GM23338 (cell line): ENCODE measurements at regions not wholly inside any gene's neighbourhood (a gene's known extent, or its start where the extent isn't known, plus 50 kb on each side); places are given as distances from the start of the nearest gene placed in this dataset.

Experiments used
- ATAC-seq: fragments of 200-7000 bp; cut with Tn5 transposase; 3 replicates; pipeline ENCODE4 v1.9.1; 2020
- DNase-seq: peaks from one replicate; pipeline ENCODE4 v3.0.0-alpha.2; 2015; ENCODE audit warnings: low spot score
- H2AFZ ChIP-seq: fragments of 200-600 bp; sonication (generic); 2 replicates; pipeline ENCODE4 v1.8.0; 2016; ENCODE audit warnings: antibody characterized with exemption, mild to moderate bottlenecking, moderate library complexity
- H3F3A ChIP-seq: fragments of 200-600 bp; sonication (generic); replicated peaks from 2 replicates; pipeline ENCODE4 v1.8.0; 2017; ENCODE audit warnings: antibody characterized with exemption, mixed run types, low read depth
- H3K27ac ChIP-seq: fragments of 200-600 bp; sonication (generic); 2 replicates; pipeline ENCODE4 v1.6.1; 2016; ENCODE audit warnings: low read depth
- H3K27me3 ChIP-seq: fragments of 200-600 bp; sonication (generic); 2 replicates; pipeline ENCODE4 v1.8.0; 2016; ENCODE audit warnings: mild to moderate bottlenecking, mixed run types, moderate library complexity; ENCODE audit not compliant: insufficient read depth
- H3K36me3 ChIP-seq: fragments of 200-600 bp; sonication (generic); 2 replicates; pipeline ENCODE4 v1.8.0; 2016; ENCODE audit warnings: mild to moderate bottlenecking; ENCODE audit not compliant: insufficient read depth
- H3K4me1 ChIP-seq: fragments of 200-600 bp; sonication (generic); 2 replicates; pipeline ENCODE4 v1.8.0; 2016; ENCODE audit warnings: mild to moderate bottlenecking, moderate library complexity; ENCODE audit not compliant: insufficient read depth
- H3K4me2 ChIP-seq: fragments of 200-600 bp; sonication (generic); 2 replicates; pipeline ENCODE4 v1.7.1; 2017; ENCODE audit warnings: mixed run types
- H3K4me3 ChIP-seq: fragments of 200-600 bp; sonication (generic); 2 replicates; pipeline ENCODE4 v1.6.1; 2016; ENCODE audit warnings: mixed run types
- H3K79me2 ChIP-seq: fragments of 200-600 bp; sonication (generic); replicated peaks from 2 replicates; pipeline ENCODE4 v1.8.0; 2017; ENCODE audit warnings: mild to moderate bottlenecking; ENCODE audit not compliant: insufficient read depth
- H3K9me2 ChIP-seq: fragments of 200-600 bp; sonication (generic); 2 replicates; pipeline ENCODE4 v1.8.0; 2017; ENCODE audit not compliant: insufficient read depth
- H4K20me1 ChIP-seq: fragments of 200-600 bp; sonication (generic); replicated peaks from 2 replicates; pipeline ENCODE4 v1.8.0; 2017; ENCODE audit warnings: mild to moderate bottlenecking; ENCODE audit not compliant: insufficient read depth
- H3K27ac Mint-ChIP-seq: 2 replicates; pipeline ENCODE4 v1.8.0; 2020; ENCODE audit warnings: inconsistent platforms, mild to moderate bottlenecking, moderate library complexity, mixed read lengths
- H3K27me3 Mint-ChIP-seq: 3 replicates; pipeline ENCODE4 v1.8.0; 2022; ENCODE audit warnings: low read depth, mild to moderate bottlenecking, moderate library complexity, mixed read lengths, inconsistent platforms; ENCODE audit not compliant: insufficient read depth, poor library complexity
- H3K36me3 Mint-ChIP-seq: 3 replicates; pipeline ENCODE4 v1.8.0; 2021; ENCODE audit warnings: low read depth, mild to moderate bottlenecking, inconsistent platforms, moderate library complexity, mixed read lengths
- H3K4me1 Mint-ChIP-seq: 3 replicates; pipeline ENCODE4 v1.8.0; 2020; ENCODE audit warnings: mild to moderate bottlenecking, inconsistent platforms, mixed read lengths
- H3K4me3 Mint-ChIP-seq: 3 replicates; pipeline ENCODE4 v1.8.0; 2021; ENCODE audit warnings: moderate library complexity, mild to moderate bottlenecking, inconsistent platforms, mixed read lengths
- H3K9me3 Mint-ChIP-seq: 3 replicates; pipeline ENCODE4 v1.8.0; 2020; ENCODE audit warnings: moderate library complexity, mild to moderate bottlenecking, inconsistent platforms, mixed read lengths
- CREB1 ChIP-seq: fragments of 250-450 bp; sonication (Bioruptor Pico); IDR thresholded peaks from 2 replicates; pipeline ENCODE4 v1.5.0; 2020; ENCODE audit warnings: low read depth, mild to moderate bottlenecking, moderate library complexity
- EZH2phosphoT487 ChIP-seq: fragments of 200-600 bp; sonication (generic); IDR thresholded peaks from one replicate; pipeline ENCODE4 v1.8.1; 2018; ENCODE audit warnings: antibody characterized with exemption; ENCODE audit not compliant: unreplicated experiment
- JUNB ChIP-seq: IDR thresholded peaks from one replicate; pipeline ENCODE4 v1.6.1; 2016; ENCODE audit warnings: antibody characterized with exemption; ENCODE audit not compliant: unreplicated experiment
- ZNF114 ChIP-seq: fragments of 250-450 bp; sonication (Bioruptor Pico); IDR thresholded peaks from 2 replicates; pipeline ENCODE4 v1.5.0; 2020; ENCODE audit warnings: mild to moderate bottlenecking, moderate library complexity
- TF ChIP-seq, protein P1 (sequence below): fragments of 250-450 bp; sonication (Bioruptor Pico); IDR thresholded peaks from 2 replicates; pipeline ENCODE4 v1.5.0; 2020; ENCODE audit warnings: mild to moderate bottlenecking, moderate library complexity
- TF ChIP-seq, protein P2 (sequence below), 2 experiments: fragments of 200-600 bp in 1 of 2; sonication (generic) in 1 of 2; conservative IDR thresholded peaks; 2 replicates each; pipeline versions ENCODE4 v1.5.1 to v1.6.1; 2016 to 2017; ENCODE audit warnings: antibody characterized with exemption in 2 of 2, low read depth in 2 of 2, mild to moderate bottlenecking in 2 of 2, moderate library complexity in 1 of 2
- TF ChIP-seq, protein P3 (sequence below): IDR thresholded peaks from one replicate; pipeline ENCODE4 v1.6.1; 2018; ENCODE audit warnings: antibody characterized with exemption; ENCODE audit not compliant: unreplicated experiment
- TF ChIP-seq, protein P4 (sequence below): IDR thresholded peaks from 2 replicates; pipeline ENCODE4 v1.6.1; 2016; ENCODE audit warnings: antibody characterized with exemption

DNA sequence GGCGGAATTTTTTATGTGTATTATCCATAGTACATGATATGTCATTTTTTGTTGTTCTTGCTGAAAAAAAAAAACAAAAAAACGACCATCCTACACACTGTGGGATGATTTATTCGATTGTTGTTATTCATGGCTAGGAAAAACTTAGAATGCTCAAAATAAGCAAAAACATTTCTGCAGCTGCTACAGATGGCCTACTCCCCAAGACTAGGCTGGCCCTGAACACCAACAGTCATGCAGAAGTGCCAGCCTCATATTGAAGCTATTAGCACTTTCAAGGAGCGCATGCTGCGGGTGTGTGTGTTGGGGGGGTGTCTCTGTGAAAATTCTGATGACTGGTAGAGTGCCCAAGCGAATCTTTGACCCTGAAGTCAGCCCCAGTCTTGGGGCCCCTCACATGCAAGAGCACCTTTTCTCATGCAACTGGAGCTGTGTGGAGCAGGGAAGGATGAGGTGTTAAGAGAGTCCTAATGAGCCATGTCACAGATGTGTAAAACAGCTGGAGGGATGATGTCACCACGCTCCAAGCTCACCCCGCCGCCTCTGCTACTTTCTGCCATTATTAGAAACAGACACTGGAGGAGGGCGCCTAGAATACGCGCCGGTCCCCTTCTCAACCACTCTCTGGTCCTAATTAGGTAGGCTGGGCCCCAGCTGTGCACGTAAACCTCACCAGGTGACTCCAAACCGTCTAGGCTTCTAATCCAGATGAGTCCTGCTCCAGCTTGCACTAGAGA lies 61.0 kb upstream of the SMIM23 start (continued):
- TF ChIP-seq, protein P1, sequence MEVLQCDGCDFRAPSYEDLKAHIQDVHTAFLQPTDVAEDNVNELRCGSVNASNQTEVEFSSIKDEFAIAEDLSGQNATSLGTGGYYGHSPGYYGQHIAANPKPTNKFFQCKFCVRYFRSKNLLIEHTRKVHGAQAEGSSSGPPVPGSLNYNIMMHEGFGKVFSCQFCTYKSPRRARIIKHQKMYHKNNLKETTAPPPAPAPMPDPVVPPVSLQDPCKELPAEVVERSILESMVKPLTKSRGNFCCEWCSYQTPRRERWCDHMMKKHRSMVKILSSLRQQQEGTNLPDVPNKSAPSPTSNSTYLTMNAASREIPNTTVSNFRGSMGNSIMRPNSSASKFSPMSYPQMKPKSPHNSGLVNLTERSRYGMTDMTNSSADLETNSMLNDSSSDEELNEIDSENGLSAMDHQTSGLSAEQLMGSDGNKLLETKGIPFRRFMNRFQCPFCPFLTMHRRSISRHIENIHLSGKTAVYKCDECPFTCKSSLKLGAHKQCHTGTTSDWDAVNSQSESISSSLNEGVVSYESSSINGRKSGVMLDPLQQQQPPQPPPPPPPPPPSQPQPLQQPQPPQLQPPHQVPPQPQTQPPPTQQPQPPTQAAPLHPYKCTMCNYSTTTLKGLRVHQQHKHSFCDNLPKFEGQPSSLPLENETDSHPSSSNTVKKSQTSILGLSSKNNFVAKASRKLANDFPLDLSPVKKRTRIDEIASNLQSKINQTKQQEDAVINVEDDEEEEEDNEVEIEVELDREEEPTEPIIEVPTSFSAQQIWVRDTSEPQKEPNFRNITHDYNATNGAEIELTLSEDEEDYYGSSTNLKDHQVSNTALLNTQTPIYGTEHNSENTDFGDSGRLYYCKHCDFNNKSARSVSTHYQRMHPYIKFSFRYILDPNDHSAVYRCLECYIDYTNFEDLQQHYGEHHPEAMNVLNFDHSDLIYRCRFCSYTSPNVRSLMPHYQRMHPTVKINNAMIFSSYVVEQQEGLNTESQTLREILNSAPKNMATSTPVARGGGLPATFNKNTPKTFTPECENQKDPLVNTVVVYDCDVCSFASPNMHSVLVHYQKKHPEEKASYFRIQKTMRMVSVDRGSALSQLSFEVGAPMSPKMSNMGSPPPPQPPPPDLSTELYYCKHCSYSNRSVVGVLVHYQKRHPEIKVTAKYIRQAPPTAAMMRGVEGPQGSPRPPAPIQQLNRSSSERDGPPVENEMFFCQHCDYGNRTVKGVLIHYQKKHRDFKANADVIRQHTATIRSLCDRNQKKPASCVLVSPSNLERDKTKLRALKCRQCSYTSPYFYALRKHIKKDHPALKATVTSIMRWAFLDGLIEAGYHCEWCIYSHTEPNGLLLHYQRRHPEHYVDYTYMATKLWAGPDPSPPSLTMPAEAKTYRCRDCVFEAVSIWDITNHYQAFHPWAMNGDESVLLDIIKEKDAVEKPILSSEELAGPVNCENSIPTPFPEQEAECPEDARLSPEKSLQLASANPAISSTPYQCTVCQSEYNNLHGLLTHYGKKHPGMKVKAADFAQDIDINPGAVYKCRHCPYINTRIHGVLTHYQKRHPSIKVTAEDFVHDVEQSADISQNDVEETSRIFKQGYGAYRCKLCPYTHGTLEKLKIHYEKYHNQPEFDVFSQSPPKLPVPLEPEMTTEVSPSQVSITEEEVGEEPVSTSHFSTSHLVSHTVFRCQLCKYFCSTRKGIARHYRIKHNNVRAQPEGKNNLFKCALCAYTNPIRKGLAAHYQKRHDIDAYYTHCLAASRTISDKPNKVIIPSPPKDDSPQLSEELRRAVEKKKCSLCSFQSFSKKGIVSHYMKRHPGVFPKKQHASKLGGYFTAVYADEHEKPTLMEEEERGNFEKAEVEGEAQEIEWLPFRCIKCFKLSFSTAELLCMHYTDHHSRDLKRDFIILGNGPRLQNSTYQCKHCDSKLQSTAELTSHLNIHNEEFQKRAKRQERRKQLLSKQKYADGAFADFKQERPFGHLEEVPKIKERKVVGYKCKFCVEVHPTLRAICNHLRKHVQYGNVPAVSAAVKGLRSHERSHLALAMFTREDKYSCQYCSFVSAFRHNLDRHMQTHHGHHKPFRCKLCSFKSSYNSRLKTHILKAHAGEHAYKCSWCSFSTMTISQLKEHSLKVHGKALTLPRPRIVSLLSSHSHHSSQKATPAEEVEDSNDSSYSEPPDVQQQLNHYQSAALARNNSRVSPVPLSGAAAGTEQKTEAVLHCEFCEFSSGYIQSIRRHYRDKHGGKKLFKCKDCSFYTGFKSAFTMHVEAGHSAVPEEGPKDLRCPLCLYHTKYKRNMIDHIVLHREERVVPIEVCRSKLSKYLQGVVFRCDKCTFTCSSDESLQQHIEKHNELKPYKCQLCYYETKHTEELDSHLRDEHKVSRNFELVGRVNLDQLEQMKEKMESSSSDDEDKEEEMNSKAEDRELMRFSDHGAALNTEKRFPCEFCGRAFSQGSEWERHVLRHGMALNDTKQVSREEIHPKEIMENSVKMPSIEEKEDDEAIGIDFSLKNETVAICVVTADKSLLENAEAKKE (CRISPR knock-in tag): no peak
- TF ChIP-seq, protein P2, sequence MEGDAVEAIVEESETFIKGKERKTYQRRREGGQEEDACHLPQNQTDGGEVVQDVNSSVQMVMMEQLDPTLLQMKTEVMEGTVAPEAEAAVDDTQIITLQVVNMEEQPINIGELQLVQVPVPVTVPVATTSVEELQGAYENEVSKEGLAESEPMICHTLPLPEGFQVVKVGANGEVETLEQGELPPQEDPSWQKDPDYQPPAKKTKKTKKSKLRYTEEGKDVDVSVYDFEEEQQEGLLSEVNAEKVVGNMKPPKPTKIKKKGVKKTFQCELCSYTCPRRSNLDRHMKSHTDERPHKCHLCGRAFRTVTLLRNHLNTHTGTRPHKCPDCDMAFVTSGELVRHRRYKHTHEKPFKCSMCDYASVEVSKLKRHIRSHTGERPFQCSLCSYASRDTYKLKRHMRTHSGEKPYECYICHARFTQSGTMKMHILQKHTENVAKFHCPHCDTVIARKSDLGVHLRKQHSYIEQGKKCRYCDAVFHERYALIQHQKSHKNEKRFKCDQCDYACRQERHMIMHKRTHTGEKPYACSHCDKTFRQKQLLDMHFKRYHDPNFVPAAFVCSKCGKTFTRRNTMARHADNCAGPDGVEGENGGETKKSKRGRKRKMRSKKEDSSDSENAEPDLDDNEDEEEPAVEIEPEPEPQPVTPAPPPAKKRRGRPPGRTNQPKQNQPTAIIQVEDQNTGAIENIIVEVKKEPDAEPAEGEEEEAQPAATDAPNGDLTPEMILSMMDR (conservative IDR thresholded peaks at IDR 0.05; ENCODE audit: low read depth in 2 of 2): no peak

DNA sequence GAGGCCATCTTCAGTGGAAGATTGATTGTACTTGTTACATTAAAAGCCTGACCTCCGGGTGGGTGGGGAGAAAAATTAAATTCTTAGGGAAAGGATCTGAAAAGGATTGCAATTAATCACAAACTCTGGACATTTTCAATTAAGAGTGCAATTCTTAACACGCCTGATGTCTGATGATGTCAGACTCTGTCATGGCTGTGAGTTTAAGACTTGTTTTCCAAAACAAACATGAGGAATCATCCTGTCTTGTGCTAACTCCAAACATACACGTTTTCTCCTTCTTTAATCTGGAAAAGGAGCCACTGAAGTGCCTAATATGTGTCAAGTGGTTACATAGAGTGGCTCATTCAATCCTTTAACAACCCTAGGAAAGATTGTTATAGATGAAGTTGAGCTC lies 60.4 kb upstream of the SMIM23 start:
- H3K4me3 Mint-ChIP-seq: no peak overlapping the region
- H3K36me3 ChIP-seq: no peaks in the 10 kb centered on the region
- H3K4me3 ChIP-seq: no peak overlapping the region
- H3K79me2 ChIP-seq: no peaks in the 10 kb centered on the region
- DNase-seq (no peak), ATAC-seq (no peak)
- no peak overlapping the region for H3K27ac ChIP-seq
- H3K4me1 Mint-ChIP-seq: peaks cover 16% of the 10 kb centered on the region; the same call in 2 of the 3 replicates
- H3K27ac Mint-ChIP-seq: no peak overlapping the region
- no peaks in the 10 kb centered on the region for H4K20me1 ChIP-seq
- no peaks in the 10 kb centered on the region for H3K9me2 ChIP-seq
- H2AFZ ChIP-seq: no peak overlapping the region; the same call in 1 of the 2 replicates
- no peaks in the 10 kb centered on the region for H3F3A ChIP-seq
- H3K4me1 ChIP-seq: peaks cover 5% of the 10 kb centered on the region
- H3K9me3 Mint-ChIP-seq: peaks cover 23% of the 10 kb centered on the region; the same call in 2 of the 3 replicates
- no peak overlapping the region for H3K4me2 ChIP-seq
- no peaks in the 10 kb centered on the region for H3K27me3 Mint-ChIP-seq
- no peaks in the 10 kb centered on the region for H3K27me3 ChIP-seq
- no peaks in the 10 kb centered on the region; the same call in 2 of the 3 replicates for H3K36me3 Mint-ChIP-seq
- TF ChIP-seq ZNF114 (CRISPR knock-in tag): no peak
- no peak for TF ChIP-seq JUNB
- no peak for TF ChIP-seq EZH2phosphoT487
- TF ChIP-seq, protein P3, sequence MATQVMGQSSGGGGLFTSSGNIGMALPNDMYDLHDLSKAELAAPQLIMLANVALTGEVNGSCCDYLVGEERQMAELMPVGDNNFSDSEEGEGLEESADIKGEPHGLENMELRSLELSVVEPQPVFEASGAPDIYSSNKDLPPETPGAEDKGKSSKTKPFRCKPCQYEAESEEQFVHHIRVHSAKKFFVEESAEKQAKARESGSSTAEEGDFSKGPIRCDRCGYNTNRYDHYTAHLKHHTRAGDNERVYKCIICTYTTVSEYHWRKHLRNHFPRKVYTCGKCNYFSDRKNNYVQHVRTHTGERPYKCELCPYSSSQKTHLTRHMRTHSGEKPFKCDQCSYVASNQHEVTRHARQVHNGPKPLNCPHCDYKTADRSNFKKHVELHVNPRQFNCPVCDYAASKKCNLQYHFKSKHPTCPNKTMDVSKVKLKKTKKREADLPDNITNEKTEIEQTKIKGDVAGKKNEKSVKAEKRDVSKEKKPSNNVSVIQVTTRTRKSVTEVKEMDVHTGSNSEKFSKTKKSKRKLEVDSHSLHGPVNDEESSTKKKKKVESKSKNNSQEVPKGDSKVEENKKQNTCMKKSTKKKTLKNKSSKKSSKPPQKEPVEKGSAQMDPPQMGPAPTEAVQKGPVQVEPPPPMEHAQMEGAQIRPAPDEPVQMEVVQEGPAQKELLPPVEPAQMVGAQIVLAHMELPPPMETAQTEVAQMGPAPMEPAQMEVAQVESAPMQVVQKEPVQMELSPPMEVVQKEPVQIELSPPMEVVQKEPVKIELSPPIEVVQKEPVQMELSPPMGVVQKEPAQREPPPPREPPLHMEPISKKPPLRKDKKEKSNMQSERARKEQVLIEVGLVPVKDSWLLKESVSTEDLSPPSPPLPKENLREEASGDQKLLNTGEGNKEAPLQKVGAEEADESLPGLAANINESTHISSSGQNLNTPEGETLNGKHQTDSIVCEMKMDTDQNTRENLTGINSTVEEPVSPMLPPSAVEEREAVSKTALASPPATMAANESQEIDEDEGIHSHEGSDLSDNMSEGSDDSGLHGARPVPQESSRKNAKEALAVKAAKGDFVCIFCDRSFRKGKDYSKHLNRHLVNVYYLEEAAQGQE: no peak
- no peak for TF ChIP-seq CREB1 (CRISPR knock-in tag)
- TF ChIP-seq, protein P2 (conservative IDR thresholded peaks at IDR 0.05; ENCODE audit: low read depth in 2 of 2): no peak
- TF ChIP-seq, protein P4, sequence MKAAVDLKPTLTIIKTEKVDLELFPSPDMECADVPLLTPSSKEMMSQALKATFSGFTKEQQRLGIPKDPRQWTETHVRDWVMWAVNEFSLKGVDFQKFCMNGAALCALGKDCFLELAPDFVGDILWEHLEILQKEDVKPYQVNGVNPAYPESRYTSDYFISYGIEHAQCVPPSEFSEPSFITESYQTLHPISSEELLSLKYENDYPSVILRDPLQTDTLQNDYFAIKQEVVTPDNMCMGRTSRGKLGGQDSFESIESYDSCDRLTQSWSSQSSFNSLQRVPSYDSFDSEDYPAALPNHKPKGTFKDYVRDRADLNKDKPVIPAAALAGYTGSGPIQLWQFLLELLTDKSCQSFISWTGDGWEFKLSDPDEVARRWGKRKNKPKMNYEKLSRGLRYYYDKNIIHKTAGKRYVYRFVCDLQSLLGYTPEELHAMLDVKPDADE: no peak
